ENCODE measurements at regions not wholly inside any gene's neighbourhood (a gene's known extent, or its start where the extent isn't known, plus 50 kb on each side); places are given as distances from the start of the nearest gene placed in this dataset.
"Not testable (repeated sequence)": the region's sequence is repeated elsewhere in the genome, so short reads cannot be mapped to it uniquely, and the experiment has no call there.

DNA sequence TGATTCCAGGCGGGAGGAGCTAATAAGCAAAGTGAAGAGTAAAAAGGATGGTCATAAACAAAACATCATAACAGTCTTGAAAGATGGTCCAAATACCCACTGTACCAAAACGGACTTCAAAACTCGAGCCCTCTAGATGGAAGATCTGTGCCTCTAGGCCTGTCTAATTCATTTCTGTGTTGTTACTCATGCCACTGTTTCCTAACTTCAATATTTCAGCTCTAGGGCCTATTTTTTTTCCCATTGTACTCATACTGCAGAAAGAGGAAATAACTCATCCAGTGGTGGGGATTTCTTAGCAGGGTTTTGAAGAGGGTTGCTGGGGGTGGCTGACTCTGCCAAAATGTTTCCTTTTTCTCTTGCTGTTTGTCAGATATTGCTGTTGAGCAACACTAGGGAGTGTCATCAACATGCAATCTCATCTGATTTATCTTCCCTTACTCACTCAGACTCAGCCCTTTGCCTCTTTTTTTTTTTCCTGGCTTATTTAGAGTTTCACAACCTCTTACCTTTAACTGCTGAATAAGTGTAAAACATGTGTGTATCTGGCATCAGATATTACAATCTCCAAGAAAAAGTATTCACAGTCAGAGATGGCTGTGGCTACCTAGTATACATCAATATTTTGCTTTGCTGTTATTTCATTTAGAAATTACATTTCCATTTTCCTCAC lies 189.6 kb downstream of the DUSP6 start:
- Mint-ChIP-seq H3K9me3 (no peaks in the 10 kb centered on the region), H3K4me1 (ENCODE audit: low read depth) (peaks cover 8% of the 10 kb centered on the region), H3K4me3 (no peak overlapping the region), H3K27ac (no peak overlapping the region), H3K27me3 (ENCODE audit: low read depth) (no peaks in the 10 kb centered on the region), H3K36me3 (ENCODE audit: low read depth) (no peaks in the 10 kb centered on the region)
- CTCF ChIA-PET, result interaction anchor here (0.6 to 0.9 kb wide), 2 partner anchors 63 to 143 kb away, joined by 3 to 4 read pairs; no protein-coding TSS in a partner anchor
- intact Hi-C loops (cut with micrococcal nuclease), result loop anchor here (1.0 to 10.0 kb wide), 18 partner anchors 19 to 1122 kb away; partner anchors contain the start of genes DUSP6 and POC1B
- DNase-seq, result peak; percentile 81

- peaks cover 17% of the 10 kb centered on the region for H3K4me1 Mint-ChIP-seq (ENCODE audit: low read depth)
- H3K4me3 Mint-ChIP-seq, result no peak overlapping the region
- DNase-seq, result no peak
- no peaks in the 10 kb centered on the region for H3K9me3 Mint-ChIP-seq
- H3K27ac Mint-ChIP-seq, result no peak overlapping the region
- intact Hi-C loops (cut with micrococcal nuclease), result loop anchor here (5.0 to 10.0 kb wide), 3 partner anchors 721 to 1123 kb away; no protein-coding TSS in a partner anchor
- CTCF ChIA-PET, result interaction anchor here (0.7 kb wide), 1 partner anchor 32 kb away, joined by 5 read pairs; no protein-coding TSS in a partner anchor
- no peaks in the 10 kb centered on the region for H3K36me3 Mint-ChIP-seq (ENCODE audit: low read depth)
- no peaks in the 10 kb centered on the region for H3K27me3 Mint-ChIP-seq (ENCODE audit: low read depth)
Observed at GRCh38 chr12:89161557-89161956, 190.7 kb downstream of the DUSP6 start.

DNA sequence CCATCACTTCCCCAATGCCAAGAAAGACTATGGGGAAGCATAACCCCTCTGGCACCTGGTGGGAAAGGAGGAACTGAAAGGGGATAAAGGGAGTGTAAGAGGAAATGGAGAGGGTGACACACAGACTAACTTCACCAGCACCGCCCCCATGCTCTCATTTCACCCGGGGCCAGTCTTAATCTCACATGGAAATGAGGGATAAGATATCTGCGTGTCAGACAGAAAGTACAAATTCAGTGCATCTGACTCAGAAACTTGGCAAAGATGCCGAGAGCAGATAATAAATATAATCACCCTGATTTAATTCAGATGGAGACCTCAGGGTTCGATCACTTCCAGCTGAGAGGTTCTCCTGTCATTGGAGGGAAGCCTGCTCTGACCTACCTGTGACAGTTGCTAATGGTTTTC lies 191.6 kb downstream of the DUSP6 start:
- intact Hi-C loops (cut with micrococcal nuclease), result loop anchor here (5.0 to 10.0 kb wide), 3 partner anchors 722 to 1124 kb away; no protein-coding TSS in a partner anchor
- no peak overlapping the region for H3K4me3 Mint-ChIP-seq
- peaks cover 21% of the 10 kb centered on the region for H3K4me1 Mint-ChIP-seq (ENCODE audit: low read depth)
- H3K9me3 Mint-ChIP-seq, result no peaks in the 10 kb centered on the region
- H3K27me3 Mint-ChIP-seq (ENCODE audit: low read depth), result no peaks in the 10 kb centered on the region
- CTCF ChIA-PET, result interaction anchor here (1.4 kb wide), 1 partner anchor 302 kb away, joined by 3 read pairs; no protein-coding TSS in a partner anchor
- H3K36me3 Mint-ChIP-seq (ENCODE audit: low read depth), result no peaks in the 10 kb centered on the region
- DNase-seq, result peak; percentile 64
- H3K27ac Mint-ChIP-seq, result no peak overlapping the region

GRCh38 chr12:89157413-89157812 lies 194.9 kb downstream of the DUSP6 start:
- H3K27ac Mint-ChIP-seq, result no peak overlapping the region
- intact Hi-C loops (cut with micrococcal nuclease), result no loop called here
- CTCF ChIA-PET, result no interaction called here

GRCh38 chr12:89156862-89157262 lies 195.4 kb downstream of the DUSP6 start:
- DNase-seq, result no peak
- H3K9me3 Mint-ChIP-seq, result no peaks in the 10 kb centered on the region
- no peaks in the 10 kb centered on the region for H3K27me3 Mint-ChIP-seq (ENCODE audit: low read depth)
- no peak overlapping the region for H3K4me3 Mint-ChIP-seq
- CTCF ChIA-PET, result interaction anchor here (0.8 kb wide), 1 partner anchor 137 kb away, joined by 3 read pairs; no protein-coding TSS in a partner anchor
- no peak overlapping the region for H3K27ac Mint-ChIP-seq
- peaks cover 20% of the 10 kb centered on the region for H3K4me1 Mint-ChIP-seq (ENCODE audit: low read depth)
- H3K36me3 Mint-ChIP-seq (ENCODE audit: low read depth), result no peaks in the 10 kb centered on the region
- intact Hi-C loops (cut with micrococcal nuclease), result no loop called here

More at GRCh38 chr12:89157413-89157812, 194.9 kb downstream of the DUSP6 start:
- Mint-ChIP-seq H3K4me3 (no peak overlapping the region), H3K27me3 (ENCODE audit: low read depth) (no peaks in the 10 kb centered on the region), H3K36me3 (ENCODE audit: low read depth) (no peaks in the 10 kb centered on the region), H3K9me3 (no peaks in the 10 kb centered on the region), H3K4me1 (ENCODE audit: low read depth) (peaks cover 20% of the 10 kb centered on the region)
- no peak for DNase-seq

DNA sequence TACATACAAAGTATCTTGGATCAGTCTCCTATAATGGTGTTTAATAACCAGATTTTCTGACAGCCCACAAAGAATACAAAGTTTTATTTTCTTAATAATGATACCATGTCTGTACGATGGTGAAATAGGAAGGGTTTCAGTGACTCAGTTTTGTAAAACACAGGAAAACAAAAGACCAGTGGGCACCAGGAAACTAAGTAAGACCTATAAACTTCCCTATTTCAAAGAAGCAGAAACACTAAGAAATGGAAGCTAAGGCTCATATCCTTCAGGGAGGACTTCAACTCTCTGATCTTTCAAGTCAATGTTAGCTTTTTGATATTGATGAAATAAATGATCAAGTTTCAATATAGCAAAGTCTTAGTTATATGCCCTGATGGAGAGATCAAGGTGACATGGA lies 196.0 kb downstream of the DUSP6 start:
- DNase-seq, result no peak
- CTCF ChIA-PET, result interaction anchor here (0.8 kb wide), 1 partner anchor 137 kb away, joined by 3 read pairs; no protein-coding TSS in a partner anchor
- intact Hi-C loops (cut with micrococcal nuclease), result no loop called here
- no peak overlapping the region for H3K4me3 Mint-ChIP-seq
- no peak overlapping the region for H3K27ac Mint-ChIP-seq
- peaks cover 22% of the 10 kb centered on the region for H3K4me1 Mint-ChIP-seq (ENCODE audit: low read depth)
- H3K27me3 Mint-ChIP-seq (ENCODE audit: low read depth), result no peaks in the 10 kb centered on the region
- no peaks in the 10 kb centered on the region for H3K36me3 Mint-ChIP-seq (ENCODE audit: low read depth)
- H3K9me3 Mint-ChIP-seq, result no peaks in the 10 kb centered on the region

DNA sequence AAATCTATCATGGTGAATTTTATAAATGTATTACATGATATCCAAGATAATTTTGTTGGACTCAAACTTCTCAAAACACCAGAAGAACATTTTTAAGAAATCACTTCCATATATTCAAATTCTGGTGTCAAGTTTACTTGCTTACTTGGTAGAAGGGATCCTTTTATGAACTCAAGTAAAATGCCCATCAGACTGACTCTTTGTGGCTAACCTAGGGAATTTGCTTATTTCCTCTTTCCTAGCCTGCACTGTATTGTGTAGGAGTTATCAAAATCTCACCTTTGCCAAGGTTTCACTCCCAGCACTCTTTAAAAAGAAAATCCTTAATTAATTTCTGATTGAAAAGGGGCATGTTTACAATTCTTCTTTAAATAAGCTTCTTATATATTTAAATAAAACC lies 196.5 kb downstream of the DUSP6 start:
- Mint-ChIP-seq H3K27me3 (ENCODE audit: low read depth) (no peaks in the 10 kb centered on the region), H3K9me3 (peaks cover 4% of the 10 kb centered on the region), H3K36me3 (ENCODE audit: low read depth) (peaks cover 1% of the 10 kb centered on the region), H3K4me1 (ENCODE audit: low read depth) (peaks cover 22% of the 10 kb centered on the region), H3K4me3 (no peak overlapping the region), H3K27ac (no peak overlapping the region)
- intact Hi-C loops (cut with micrococcal nuclease), result no loop called here
- no peak for DNase-seq
- CTCF ChIA-PET, result no interaction called here

- H3K27me3 Mint-ChIP-seq (ENCODE audit: low read depth), result no peaks in the 10 kb centered on the region
- peaks cover 22% of the 10 kb centered on the region for H3K4me1 Mint-ChIP-seq (ENCODE audit: low read depth)
- peaks cover 4% of the 10 kb centered on the region for H3K9me3 Mint-ChIP-seq
- H3K36me3 Mint-ChIP-seq (ENCODE audit: low read depth), result peaks cover 2% of the 10 kb centered on the region
- intact Hi-C loops (cut with micrococcal nuclease), result no loop called here
- DNase-seq, result no peak
- CTCF ChIA-PET, result no interaction called here
- no peak overlapping the region for H3K4me3 Mint-ChIP-seq
- H3K27ac Mint-ChIP-seq, result no peak overlapping the region
Observed at GRCh38 chr12:89154743-89155499, 197.4 kb downstream of the DUSP6 start.

DNA sequence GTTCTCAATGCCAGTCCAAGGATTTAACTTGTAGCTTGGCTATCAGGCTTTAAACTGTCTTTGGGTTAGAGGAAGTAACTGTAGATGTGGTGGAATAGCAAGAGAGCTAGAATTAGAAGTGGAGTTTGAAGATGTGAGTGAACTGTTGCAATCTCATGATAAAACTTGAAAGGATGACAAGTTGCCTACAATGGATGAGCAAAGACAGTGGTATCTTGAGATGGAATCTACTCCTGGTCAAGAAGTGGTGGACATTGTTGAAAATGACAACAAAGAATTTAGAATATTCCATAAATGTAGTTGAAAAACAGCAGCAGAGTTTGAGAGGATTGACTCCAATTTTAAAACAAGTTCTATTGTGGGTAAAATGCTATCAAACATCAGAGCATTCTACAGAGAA lies 199.0 kb downstream of the DUSP6 start:
- no peak for DNase-seq
- CTCF ChIA-PET, result no interaction called here
- H3K27ac Mint-ChIP-seq, result no peak overlapping the region
- H3K27me3 Mint-ChIP-seq (ENCODE audit: low read depth), result no peaks in the 10 kb centered on the region
- peaks cover 22% of the 10 kb centered on the region for H3K4me1 Mint-ChIP-seq (ENCODE audit: low read depth)
- intact Hi-C loops (cut with micrococcal nuclease), result no loop called here
- H3K9me3 Mint-ChIP-seq, result peaks cover 9% of the 10 kb centered on the region
- peaks cover 4% of the 10 kb centered on the region for H3K36me3 Mint-ChIP-seq (ENCODE audit: low read depth)
- H3K4me3 Mint-ChIP-seq, result no peak overlapping the region

DNA sequence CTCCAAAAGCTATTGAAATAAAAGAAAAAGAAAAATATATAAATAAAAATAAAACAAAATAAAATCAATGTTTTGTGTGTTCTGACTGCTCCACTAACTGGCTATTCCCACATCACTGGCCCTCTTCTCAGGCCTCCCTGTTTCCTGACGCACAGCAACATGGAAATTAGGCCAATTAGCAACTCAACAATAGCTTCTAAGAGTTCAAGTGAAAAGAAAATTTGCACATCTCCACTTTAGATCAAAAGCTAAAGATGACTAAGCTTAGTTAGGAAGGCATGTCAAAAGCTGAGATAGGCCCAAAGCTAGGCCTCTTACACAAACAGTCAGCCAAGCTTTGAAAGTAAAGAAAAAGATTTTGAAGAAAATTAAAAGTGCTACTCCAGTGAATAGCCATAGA lies 200.8 kb downstream of the DUSP6 start:
- intact Hi-C loops (cut with micrococcal nuclease), result no loop called here
- Mint-ChIP-seq H3K36me3 (ENCODE audit: low read depth) (peaks cover 4% of the 10 kb centered on the region), H3K27me3 (ENCODE audit: low read depth) (no peaks in the 10 kb centered on the region), H3K4me1 (ENCODE audit: low read depth) (peaks cover 11% of the 10 kb centered on the region), H3K27ac (no peak overlapping the region), H3K4me3 (no peak overlapping the region), H3K9me3 (peaks cover 9% of the 10 kb centered on the region)
- CTCF ChIA-PET, result interaction anchor here (0.6 to 2.0 kb wide), 3 partner anchors 10 to 311 kb away, joined by 3 to 4 read pairs (median 3); no protein-coding TSS in a partner anchor
- no peak for DNase-seq

- H3K27ac Mint-ChIP-seq; intact Hi-C loops (cut with micrococcal nuclease); H3K4me3 Mint-ChIP-seq; H3K36me3 Mint-ChIP-seq (ENCODE audit: low read depth); H3K9me3 Mint-ChIP-seq; DNase-seq; H3K4me1 Mint-ChIP-seq (ENCODE audit: low read depth); H3K27me3 Mint-ChIP-seq (ENCODE audit: low read depth): not testable (repeated sequence)
- CTCF ChIA-PET, result interaction anchor here (2.0 kb wide), 1 partner anchor 9 kb away, joined by 4 read pairs; no protein-coding TSS in a partner anchor
Observed at GRCh38 chr12:89150789-89151188, 201.5 kb downstream of the DUSP6 start.

GRCh38 chr12:89140602-89141238 lies 211.6 kb downstream of the DUSP6 start:
- Mint-ChIP-seq H3K9me3 (no peaks in the 10 kb centered on the region), H3K27me3 (ENCODE audit: low read depth) (no peaks in the 10 kb centered on the region), H3K4me1 (ENCODE audit: low read depth) (peaks cover 20% of the 10 kb centered on the region), H3K27ac (no peak overlapping the region), H3K4me3 (no peak overlapping the region), H3K36me3 (ENCODE audit: low read depth) (no peaks in the 10 kb centered on the region)
- intact Hi-C loops (cut with micrococcal nuclease), result no loop called here
- CTCF ChIA-PET, result interaction anchor here (0.6 to 1.8 kb wide), 2 partner anchors 10 to 909 kb away, joined by 3 to 4 read pairs; no protein-coding TSS in a partner anchor
- no peak for DNase-seq

Data from activated naive CD4-positive, alpha-beta T cell treated with anti-CD3 and anti-CD28 coated beads for 36 hours (primary cell).